ENCODE measurements at regions not wholly inside any gene's neighbourhood (a gene's known extent, or its start where the extent isn't known, plus 50 kb on each side); places are given as distances from the start of the nearest gene placed in this dataset.

DNA sequence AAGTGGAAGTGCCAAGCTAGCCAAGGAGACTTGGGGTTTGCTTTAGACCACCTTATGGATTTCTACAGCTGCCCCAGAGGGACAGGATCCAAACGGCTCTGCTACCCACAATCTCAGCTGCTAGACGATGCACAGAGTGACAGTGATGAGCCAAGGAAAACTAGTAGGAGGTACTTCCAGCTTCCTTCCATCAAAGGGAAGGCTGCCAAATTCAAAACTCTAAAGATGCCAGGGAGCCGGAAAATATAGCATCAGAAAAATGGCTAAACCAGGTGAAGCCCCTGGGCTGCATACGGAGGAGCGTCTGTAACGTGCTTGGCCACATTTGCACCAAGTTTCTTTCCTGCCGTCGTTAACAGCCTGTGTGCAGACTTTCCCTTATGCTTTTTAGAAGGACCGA is 245.5 kb upstream of the ZNF521 start:
- H3K9me3 Mint-ChIP-seq: no peaks in the 10 kb centered on the region
- peaks cover 6% of the 10 kb centered on the region for H3K27me3 Mint-ChIP-seq (ENCODE audit: low read depth)
- H3K4me3 Mint-ChIP-seq: no peak overlapping the region
- H3K36me3 Mint-ChIP-seq (ENCODE audit: low read depth): no peaks in the 10 kb centered on the region
- TF ChIP-seq, protein P1, sequence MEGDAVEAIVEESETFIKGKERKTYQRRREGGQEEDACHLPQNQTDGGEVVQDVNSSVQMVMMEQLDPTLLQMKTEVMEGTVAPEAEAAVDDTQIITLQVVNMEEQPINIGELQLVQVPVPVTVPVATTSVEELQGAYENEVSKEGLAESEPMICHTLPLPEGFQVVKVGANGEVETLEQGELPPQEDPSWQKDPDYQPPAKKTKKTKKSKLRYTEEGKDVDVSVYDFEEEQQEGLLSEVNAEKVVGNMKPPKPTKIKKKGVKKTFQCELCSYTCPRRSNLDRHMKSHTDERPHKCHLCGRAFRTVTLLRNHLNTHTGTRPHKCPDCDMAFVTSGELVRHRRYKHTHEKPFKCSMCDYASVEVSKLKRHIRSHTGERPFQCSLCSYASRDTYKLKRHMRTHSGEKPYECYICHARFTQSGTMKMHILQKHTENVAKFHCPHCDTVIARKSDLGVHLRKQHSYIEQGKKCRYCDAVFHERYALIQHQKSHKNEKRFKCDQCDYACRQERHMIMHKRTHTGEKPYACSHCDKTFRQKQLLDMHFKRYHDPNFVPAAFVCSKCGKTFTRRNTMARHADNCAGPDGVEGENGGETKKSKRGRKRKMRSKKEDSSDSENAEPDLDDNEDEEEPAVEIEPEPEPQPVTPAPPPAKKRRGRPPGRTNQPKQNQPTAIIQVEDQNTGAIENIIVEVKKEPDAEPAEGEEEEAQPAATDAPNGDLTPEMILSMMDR (IDR thresholded peaks at IDR 0.05; ENCODE audit: unreplicated experiment in 3 of 3): no peak
- H3K4me1 Mint-ChIP-seq: peaks cover 9% of the 10 kb centered on the region
- no peak overlapping the region for H3K27ac Mint-ChIP-seq

GRCh38 chr18:25595274-25596060 is 243.5 kb upstream of the ZNF521 start:
- Mint-ChIP-seq H3K9me3 (no peaks in the 10 kb centered on the region), H3K4me1 (no peaks in the 10 kb centered on the region), H3K27ac (no peak overlapping the region), H3K4me3 (no peak overlapping the region), H3K27me3 (ENCODE audit: low read depth) (peaks cover 4% of the 10 kb centered on the region), H3K36me3 (ENCODE audit: low read depth) (no peaks in the 10 kb centered on the region)
- TF ChIP-seq, protein P1 (IDR thresholded peaks at IDR 0.05; ENCODE audit: unreplicated experiment in 3 of 3): no peak

GRCh38 chr18:25594351-25594750 is 242.4 kb upstream of the ZNF521 start:
- Mint-ChIP-seq H3K36me3 (ENCODE audit: low read depth) (no peaks in the 10 kb centered on the region), H3K4me1 (no peaks in the 10 kb centered on the region), H3K9me3 (peaks cover under 1% of the 10 kb centered on the region), H3K27me3 (ENCODE audit: low read depth) (peaks cover 4% of the 10 kb centered on the region), H3K4me3 (no peak overlapping the region), H3K27ac (no peak overlapping the region)
- TF ChIP-seq, protein P1 (IDR thresholded peaks at IDR 0.05; ENCODE audit: unreplicated experiment in 3 of 3): no peak

- H3K9me3 Mint-ChIP-seq: peaks cover 14% of the 10 kb centered on the region
- no peak overlapping the region for H3K4me3 Mint-ChIP-seq
- H3K36me3 Mint-ChIP-seq (ENCODE audit: low read depth): peaks cover 14% of the 10 kb centered on the region
- H3K4me1 Mint-ChIP-seq: no peaks in the 10 kb centered on the region
- peaks cover 4% of the 10 kb centered on the region for H3K27me3 Mint-ChIP-seq (ENCODE audit: low read depth)
- TF ChIP-seq, protein P1 (IDR thresholded peaks at IDR 0.05; ENCODE audit: unreplicated experiment in 3 of 3): no peak
- no peak overlapping the region for H3K27ac Mint-ChIP-seq
Measured at GRCh38 chr18:25592804-25593360, 240.9 kb upstream of the ZNF521 start.

- no peak overlapping the region for H3K4me3 Mint-ChIP-seq
- TF ChIP-seq, protein P1 (IDR thresholded peaks at IDR 0.05; ENCODE audit: unreplicated experiment in 3 of 3): no peak
- H3K36me3 Mint-ChIP-seq (ENCODE audit: low read depth): peaks cover 29% of the 10 kb centered on the region
- H3K27me3 Mint-ChIP-seq (ENCODE audit: low read depth): no peaks in the 10 kb centered on the region
- no peaks in the 10 kb centered on the region for H3K4me1 Mint-ChIP-seq
- H3K9me3 Mint-ChIP-seq: peaks cover 27% of the 10 kb centered on the region
- no peak overlapping the region for H3K27ac Mint-ChIP-seq
Measured at GRCh38 chr18:25590456-25590855, 238.5 kb upstream of the ZNF521 start.

DNA sequence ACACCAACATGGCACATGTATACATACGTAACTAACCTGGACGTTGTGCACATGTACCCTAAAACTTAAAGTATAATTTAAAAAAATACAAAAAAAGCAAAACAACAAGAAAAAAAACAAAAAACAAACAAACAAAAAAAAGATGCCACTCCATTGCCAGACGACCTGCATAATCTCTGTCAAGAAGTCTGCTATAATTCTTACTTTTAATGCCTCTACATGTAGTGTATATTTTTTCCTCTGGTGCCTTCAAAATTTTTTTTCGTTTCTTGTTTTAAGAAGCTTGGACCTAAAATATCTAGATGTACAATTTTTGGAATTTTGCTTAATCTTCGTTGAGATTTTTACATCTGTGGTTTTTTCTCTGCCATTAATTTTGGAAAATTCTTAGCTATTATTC is 235.6 kb upstream of the ZNF521 start:
- Mint-ChIP-seq H3K4me1 (no peaks in the 10 kb centered on the region), H3K27ac (no peak overlapping the region), H3K36me3 (ENCODE audit: low read depth) (peaks cover 29% of the 10 kb centered on the region), H3K9me3 (peaks cover 30% of the 10 kb centered on the region), H3K27me3 (ENCODE audit: low read depth) (no peaks in the 10 kb centered on the region), H3K4me3 (no peak overlapping the region)
- TF ChIP-seq, protein P1 (IDR thresholded peaks at IDR 0.05; ENCODE audit: unreplicated experiment in 3 of 3): no peak
